ENCODE measurements at regions not wholly inside any gene's neighbourhood (a gene's known extent, or its start where the extent isn't known, plus 50 kb on each side); places are given as distances from the start of the nearest gene placed in this dataset.

DNA sequence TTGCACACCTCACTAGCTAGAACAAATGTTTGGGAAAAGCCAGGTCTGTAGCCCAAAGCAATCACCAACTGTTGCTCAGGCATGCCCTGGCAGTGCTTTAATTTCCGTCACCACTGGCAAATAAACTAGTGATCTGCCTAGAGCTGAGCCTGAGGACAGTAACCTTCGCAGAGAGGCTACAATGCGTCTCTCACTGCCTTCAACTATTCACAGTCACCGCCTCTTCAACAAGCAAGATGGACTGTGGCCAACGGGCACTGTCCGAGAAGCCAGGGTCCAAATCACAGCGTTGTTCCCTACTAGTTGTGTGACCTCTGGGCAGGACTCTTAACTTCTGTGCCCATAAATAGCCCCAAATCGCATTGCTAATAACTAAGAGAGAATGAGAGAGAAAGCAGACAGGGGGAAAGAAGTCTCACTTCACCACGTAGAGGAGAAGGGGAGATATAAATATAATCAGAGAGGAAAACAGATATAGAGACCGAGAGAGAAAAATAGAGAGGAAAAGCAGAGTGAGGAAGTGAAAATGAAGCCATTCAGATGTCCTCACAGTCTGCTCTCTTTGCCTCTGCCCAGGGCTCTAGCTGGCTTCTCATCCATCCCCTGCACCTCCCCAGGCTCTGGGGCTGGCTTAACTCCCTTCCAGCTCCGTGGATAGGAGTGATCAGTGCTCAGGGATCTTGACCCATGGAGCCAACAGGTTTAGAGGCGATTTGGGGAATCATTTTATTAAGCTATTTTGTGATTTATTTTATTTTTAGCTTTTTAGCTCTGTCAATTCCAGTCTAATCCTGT is 157.9 kb downstream of the ZDHHC21 start:
- Histone ChIP-seq H3K36me3 (ENCODE audit: control insufficient read depth in 4 of 4, insufficient read depth in 4 of 4, low read length in 4 of 4) (no peaks in the 10 kb centered on the region), H3K9ac (ENCODE audit: insufficient read depth in 1 of 2, low read length in 2 of 2) (no peak overlapping the region), H3K27ac (ENCODE audit: low read depth in 1 of 2, low read length in 1 of 2) (peak overlapping the region in 1 of 2 donors; percentile 38), H3K27me3 (ENCODE audit: control insufficient read depth in 3 of 3, insufficient read depth in 3 of 3, low read length in 2 of 3) (peaks cover 0 to 12% (median 0%) of the 10 kb centered on the region in 3 donors), H3K4me3 (no peak overlapping the region), H3K9me3 (ENCODE audit: control insufficient read depth in 4 of 4, insufficient read depth in 3 of 4, low read length in 3 of 4) (no peaks in the 10 kb centered on the region), H3K4me1 (ENCODE audit: control insufficient read depth in 5 of 5, insufficient read depth in 5 of 5, low read length in 5 of 5) (peaks cover 0 to 34% (median 7%) of the 10 kb centered on the region in 5 donors)
- DNase-seq, result peak; percentile 24 to 54 (median 41)
- TF ChIP-seq, protein P1, sequence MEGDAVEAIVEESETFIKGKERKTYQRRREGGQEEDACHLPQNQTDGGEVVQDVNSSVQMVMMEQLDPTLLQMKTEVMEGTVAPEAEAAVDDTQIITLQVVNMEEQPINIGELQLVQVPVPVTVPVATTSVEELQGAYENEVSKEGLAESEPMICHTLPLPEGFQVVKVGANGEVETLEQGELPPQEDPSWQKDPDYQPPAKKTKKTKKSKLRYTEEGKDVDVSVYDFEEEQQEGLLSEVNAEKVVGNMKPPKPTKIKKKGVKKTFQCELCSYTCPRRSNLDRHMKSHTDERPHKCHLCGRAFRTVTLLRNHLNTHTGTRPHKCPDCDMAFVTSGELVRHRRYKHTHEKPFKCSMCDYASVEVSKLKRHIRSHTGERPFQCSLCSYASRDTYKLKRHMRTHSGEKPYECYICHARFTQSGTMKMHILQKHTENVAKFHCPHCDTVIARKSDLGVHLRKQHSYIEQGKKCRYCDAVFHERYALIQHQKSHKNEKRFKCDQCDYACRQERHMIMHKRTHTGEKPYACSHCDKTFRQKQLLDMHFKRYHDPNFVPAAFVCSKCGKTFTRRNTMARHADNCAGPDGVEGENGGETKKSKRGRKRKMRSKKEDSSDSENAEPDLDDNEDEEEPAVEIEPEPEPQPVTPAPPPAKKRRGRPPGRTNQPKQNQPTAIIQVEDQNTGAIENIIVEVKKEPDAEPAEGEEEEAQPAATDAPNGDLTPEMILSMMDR (IDR thresholded peaks at IDR 0.05; ENCODE audit: control extremely low read depth, extremely low read depth), result no peak
- peak; percentile 5 for ATAC-seq (ENCODE audit: insufficient read depth, low FRiP score)
- WGBS, 2 donors, result 70 to 78% methylated on average over 12 of the region's 12 CpGs

DNA sequence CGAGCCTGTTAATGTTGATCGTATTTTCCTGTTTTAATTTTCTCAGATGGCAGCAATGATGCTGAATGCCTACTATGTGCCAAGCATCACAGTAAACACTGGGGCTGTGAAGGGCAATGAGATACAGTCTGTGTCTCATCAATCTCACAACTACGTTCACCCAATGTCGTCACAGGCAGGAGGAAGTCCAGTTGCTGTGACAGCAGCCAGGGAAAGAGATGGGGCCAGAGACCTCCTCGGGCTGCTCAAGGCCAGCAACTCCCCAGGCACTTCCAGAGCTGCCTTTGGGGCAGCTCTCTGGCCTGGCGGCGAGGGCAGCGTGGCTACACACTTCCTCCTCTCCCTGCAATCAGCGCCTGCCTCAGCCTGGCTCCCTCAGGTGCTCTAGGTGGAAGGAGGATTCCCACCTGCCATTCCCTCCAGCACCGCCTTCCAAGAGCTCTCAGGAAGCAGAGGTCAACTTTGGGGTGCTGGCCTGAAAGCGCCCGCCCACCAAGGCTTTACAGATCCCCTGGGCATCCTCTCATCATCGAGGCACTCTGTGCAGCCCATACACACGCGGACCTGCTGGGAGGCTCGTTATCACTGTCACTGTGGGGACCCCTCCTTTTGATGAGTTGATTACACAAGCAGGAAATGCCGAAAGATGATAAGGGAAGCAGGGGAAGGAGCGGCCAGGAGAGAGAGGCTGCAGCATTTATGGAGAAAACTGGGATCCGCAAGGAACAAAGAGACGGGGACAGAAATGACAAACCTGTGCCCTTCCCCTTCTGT is 159.2 kb downstream of the ZDHHC21 start:
- H3K27ac ChIP-seq (ENCODE audit: low read depth in 1 of 2, low read length in 1 of 2), result no peak overlapping the region
- WGBS, 2 donors, result 58 to 63% methylated on average over 20 of the region's 20 CpGs
- H3K36me3 ChIP-seq (ENCODE audit: control insufficient read depth in 4 of 4, insufficient read depth in 4 of 4, low read length in 4 of 4), result no peaks in the 10 kb centered on the region
- no peak overlapping the region for H3K4me3 ChIP-seq
- no peaks in the 10 kb centered on the region for H3K9me3 ChIP-seq (ENCODE audit: control insufficient read depth in 4 of 4, insufficient read depth in 3 of 4, low read length in 3 of 4)
- ATAC-seq (ENCODE audit: insufficient read depth, low FRiP score), result no peak
- peaks cover 0 to 12% (median 0%) of the 10 kb centered on the region in 3 donors for H3K27me3 ChIP-seq (ENCODE audit: control insufficient read depth in 3 of 3, insufficient read depth in 3 of 3, low read length in 2 of 3)
- DNase-seq, result peak in 1 of 3 donors; percentile 47
- peaks cover 0 to 39% (median 7%) of the 10 kb centered on the region in 5 donors for H3K4me1 ChIP-seq (ENCODE audit: control insufficient read depth in 5 of 5, insufficient read depth in 5 of 5, low read length in 5 of 5)
- H3K9ac ChIP-seq (ENCODE audit: insufficient read depth in 1 of 2, low read length in 2 of 2), result no peak overlapping the region
- TF ChIP-seq, protein P1 (IDR thresholded peaks at IDR 0.05; ENCODE audit: control extremely low read depth, extremely low read depth), result no peak

DNA sequence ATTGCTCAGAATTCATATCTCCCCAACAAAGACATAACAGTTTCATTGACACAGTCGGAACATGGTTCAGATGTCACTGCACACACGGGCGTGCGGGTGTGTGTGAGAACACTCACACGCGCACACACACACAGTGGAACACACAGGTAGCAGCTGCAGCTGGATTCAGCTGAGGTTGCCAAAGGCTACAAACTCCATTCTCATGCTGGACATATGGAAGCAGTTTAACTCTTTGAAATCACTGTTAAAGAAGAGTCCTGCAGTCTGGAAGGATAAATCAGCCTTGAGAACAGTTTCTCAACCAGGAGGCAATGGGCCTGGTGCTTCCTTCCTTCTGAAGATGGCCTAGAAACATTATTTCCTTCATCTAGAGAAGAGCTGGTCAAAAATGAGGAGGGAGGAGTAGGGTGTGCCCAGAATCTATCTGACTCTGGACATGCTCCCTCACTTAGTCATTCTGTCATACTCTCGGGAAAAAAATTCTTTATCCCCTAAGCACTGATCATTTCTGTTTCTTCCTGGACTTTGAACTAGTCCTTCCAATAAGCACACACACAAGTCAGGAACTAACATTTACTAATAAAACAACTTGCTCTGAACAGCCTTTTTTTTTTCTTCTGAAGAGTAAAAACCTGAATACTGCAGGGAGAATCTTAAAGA is 160.6 kb downstream of the ZDHHC21 start:
- TF ChIP-seq, protein P1 (IDR thresholded peaks at IDR 0.05; ENCODE audit: control extremely low read depth, extremely low read depth), result no peak
- Histone ChIP-seq H3K27ac (ENCODE audit: low read depth in 1 of 2, low read length in 1 of 2) (no peak overlapping the region), H3K4me3 (no peak overlapping the region), H3K36me3 (ENCODE audit: control insufficient read depth in 4 of 4, insufficient read depth in 4 of 4, low read length in 4 of 4) (no peaks in the 10 kb centered on the region), H3K4me1 (ENCODE audit: control insufficient read depth in 5 of 5, insufficient read depth in 5 of 5, low read length in 5 of 5) (peaks cover 0 to 46% (median 7%) of the 10 kb centered on the region in 5 donors), H3K27me3 (ENCODE audit: control insufficient read depth in 3 of 3, insufficient read depth in 3 of 3, low read length in 2 of 3) (peaks cover 0 to 12% (median 0%) of the 10 kb centered on the region in 3 donors), H3K9ac (ENCODE audit: insufficient read depth in 1 of 2, low read length in 2 of 2) (no peak overlapping the region), H3K9me3 (ENCODE audit: control insufficient read depth in 4 of 4, insufficient read depth in 3 of 4, low read length in 3 of 4) (no peaks in the 10 kb centered on the region)
- ATAC-seq (ENCODE audit: insufficient read depth, low FRiP score) (no peak), DNase-seq (no peak)
- 87 to 93% methylated on average over 7 of the region's 7 CpGs for WGBS, 2 donors

All from lung (tissue), 11 donors.